Heart left ventricle (tissue), 16 donors: ENCODE measurements at regions not wholly inside any gene's neighbourhood (a gene's known extent, or its start where the extent isn't known, plus 50 kb on each side); places are given as distances from the start of the nearest gene placed in this dataset.

Source experiments
- ATAC-seq, 4 donors: fragments of 200-7000 bp; cut with Tn5 transposase; one replicate each; pipeline ENCODE4 v1.9.1; 2020 to 2022; ENCODE audit warnings: moderate library complexity in 4 of 4, mild to moderate bottlenecking in 3 of 4, moderate number of reproducible peaks in 1 of 4
- DNase-seq, 5 donors: peaks; one replicate each; pipeline ENCODE4 v3.0.0-alpha.2; 2020
- H3K27ac ChIP-seq, 12 donors: fragments of 200-600 bp; sonication (generic) in 4 of 12; one replicate each; pipeline versions ENCODE4 v1.5.0 to v1.8.0; 2016 to 2022; ENCODE audit warnings: mild to moderate bottlenecking in 2 of 12
- H3K27me3 ChIP-seq, 9 donors: fragments of 200-600 bp; sonication (generic) in 2 of 9; one replicate each; pipeline versions ENCODE4 v1.5.1 to v1.8.0; 2016 to 2022; ENCODE audit warnings: mild to moderate bottlenecking in 3 of 9
- H3K36me3 ChIP-seq, 9 donors: fragments of 200-600 bp; sonication (generic) in 2 of 9; one replicate each; pipeline versions ENCODE4 v1.5.0 to v1.8.0; 2018 to 2022; ENCODE audit warnings: mild to moderate bottlenecking in 2 of 9
- H3K4me1 ChIP-seq, 12 donors: fragments of 200-600 bp; sonication (generic) in 4 of 12; one replicate each; pipeline versions ENCODE4 v1.5.0 to v1.8.0; 2016 to 2022; ENCODE audit warnings: mild to moderate bottlenecking in 3 of 12
- H3K4me3 ChIP-seq, 12 donors: fragments of 200-600 bp; sonication (generic) in 4 of 12; one replicate each; pipeline versions ENCODE4 v1.5.0 to v1.8.0; 2017 to 2022; ENCODE audit warnings: mild to moderate bottlenecking in 9 of 12, moderate library complexity in 4 of 12
- H3K9me3 ChIP-seq, 12 donors: fragments of 200-600 bp; sonication (generic) in 4 of 12; one replicate each; pipeline versions ENCODE4 v1.5.0 to v1.8.0; 2016 to 2022; ENCODE audit warnings: mild to moderate bottlenecking in 1 of 12
- CTCF ChIP-seq, 12 donors: fragments of 200-600 bp; sonication (generic) in 4 of 12; IDR thresholded peaks; one replicate each; pipeline versions ENCODE4 v1.5.0 to v1.8.0; 2018 to 2022; ENCODE audit warnings: antibody characterized with exemption in 12 of 12, mild to moderate bottlenecking in 5 of 12
- POLR2A ChIP-seq, 2 donors: fragments of 450-650 bp; IDR thresholded peaks; one replicate each; pipeline ENCODE4 v1.6.1; 2017; ENCODE audit warnings: antibody characterized with exemption in 2 of 2, mild to moderate bottlenecking in 2 of 2, moderate library complexity in 2 of 2
- WGBS, 4 donors: extraction: QIAGEN DNeasy Blood & Tissue Kit in 2 of 4; methylation state at CpG; one replicate each; pipeline versions ENCODE4 v1.1.5 to v1.1.7; 2013 to 2018; 5-methylcytosine and 5-hydroxymethylcytosine counted together
- intact Hi-C, 10 donors: fragments of 100-400 bp; cut with DNase I; formaldehyde crosslinking; loops; one replicate each; pipeline versions ENCODE4 v1.11.1 to v1.14.2; 2022
- donor health status: ischemic (EF 13 %, LVEDD 7.1; RV severe dilation, severe dysfunction).
- donor health status: healthy with polysubstance abuse.
- donor health status: DM: no; HTN: yes; CAD: no.
- donor health status: DM: no; HTN: no; CAD: no.
- donor health status: ischemic (EF 25% LVEDD 6.9; RV normal size, moderate dysfunction).
- donor health status: ischemic (EF 25% LVEDD 5.7; RV mildly dilated, moderate dysfunction).
- donor health status: healthy.
- donor health status: DM: yes; HTN: yes; CAD: no.
- donor health status: ischemic (EF 35%, LVEDD 5.7; RV mildly dilated, moderate dysfunction).
- donor health status: nonischemic (EF 11% LVEDD 7.7; RV severe dilation, severe dysfunction).
- donor health status: DM: yes; HTN: yes; CAD: no.
- donor health status: PGD.
- donor health status: ischemic (EF 29% LVEDD 5.4; RV normal size, mild dysfunction).
- donor health status: nonischemic (EF 23%, LVEDD 6.1; RV moderate dilation, normal function).

- H3K36me3 ChIP-seq, result no peaks in the 10 kb centered on the region
- 60 to 77% (median 68%) methylated on average over 2 of the region's 2 CpGs for WGBS, 4 donors
- DNase-seq, result no peak
- ATAC-seq, result no peak
- H3K4me1 ChIP-seq, result no peaks in the 10 kb centered on the region
- no peaks in the 10 kb centered on the region for H3K9me3 ChIP-seq
- no peaks in the 10 kb centered on the region for H3K27me3 ChIP-seq
- no peak overlapping the region for H3K4me3 ChIP-seq
- no peak for TF ChIP-seq CTCF (IDR thresholded peaks at IDR 0.05)
- TF ChIP-seq POLR2A (IDR thresholded peaks at IDR 0.05), result no peak
- intact Hi-C loops, result no loop called here
- no peak overlapping the region for H3K27ac ChIP-seq
Observed at GRCh38 chr2:78876316-78876688, 149.2 kb upstream of the REG3G start.

GRCh38 chr2:78887446-78887845 is 138.1 kb upstream of the REG3G start:
- no peaks in the 10 kb centered on the region for H3K4me1 ChIP-seq
- intact Hi-C loops, result no loop called here
- H3K36me3 ChIP-seq, result no peaks in the 10 kb centered on the region
- no peaks in the 10 kb centered on the region for H3K27me3 ChIP-seq
- 57 to 84% (median 75%) methylated on average over 1 of the region's 1 CpG for WGBS, 4 donors
- no peak for DNase-seq
- no peak overlapping the region for H3K27ac ChIP-seq
- no peaks in the 10 kb centered on the region for H3K9me3 ChIP-seq
- no peak overlapping the region for H3K4me3 ChIP-seq
- ATAC-seq, result no peak
- no peak for TF ChIP-seq CTCF (IDR thresholded peaks at IDR 0.05)
- TF ChIP-seq POLR2A (IDR thresholded peaks at IDR 0.05), result no peak

GRCh38 chr2:78890935-78891334 is 134.6 kb upstream of the REG3G start:
- H3K4me3 ChIP-seq, result no peak overlapping the region
- TF ChIP-seq POLR2A (IDR thresholded peaks at IDR 0.05) (no peak), CTCF (IDR thresholded peaks at IDR 0.05) (no peak)
- H3K4me1 ChIP-seq, result no peaks in the 10 kb centered on the region
- no peak for ATAC-seq
- no peak overlapping the region for H3K27ac ChIP-seq
- intact Hi-C loops, result no loop called here
- H3K36me3 ChIP-seq, result no peaks in the 10 kb centered on the region
- no peaks in the 10 kb centered on the region for H3K9me3 ChIP-seq
- no peaks in the 10 kb centered on the region for H3K27me3 ChIP-seq
- 59 to 68% (median 64%) methylated on average over 2 of the region's 2 CpGs for WGBS, 4 donors
- DNase-seq, result no peak

- Histone ChIP-seq H3K9me3 (no peaks in the 10 kb centered on the region), H3K27ac (no peak overlapping the region), H3K4me3 (no peak overlapping the region), H3K4me1 (no peaks in the 10 kb centered on the region), H3K27me3 (no peaks in the 10 kb centered on the region), H3K36me3 (no peaks in the 10 kb centered on the region)
- WGBS, 4 donors, result 65 to 82% (median 75%) methylated on average over 3 of the region's 3 CpGs
- DNase-seq (no peak), ATAC-seq (no peak)
- intact Hi-C loops, result no loop called here
- no peak for TF ChIP-seq CTCF (IDR thresholded peaks at IDR 0.05)
- no peak for TF ChIP-seq POLR2A (IDR thresholded peaks at IDR 0.05)
Observed at GRCh38 chr2:78892295-78892694, 133.2 kb upstream of the REG3G start.
